Adipose tissue (tissue), 3 donors: ENCODE measurements at regions not wholly inside any gene's neighbourhood (a gene's known extent, or its start where the extent isn't known, plus 50 kb on each side); places are given as distances from the start of the nearest gene placed in this dataset.

Experiments
- H3K27ac ChIP-seq: one replicate; pipeline ENCODE4 v1.5.1; 2013; ENCODE audit warnings: low read depth, low read length
- WGBS, 3 donors: extraction: QIAGEN DNeasy Blood & Tissue Kit; methylation state at CpG; one replicate each; pipeline ENCODE4 v1.1.7; 2013; 5-methylcytosine and 5-hydroxymethylcytosine counted together
- donor health status: healthy with polysubstance abuse.
- donor health status: Bipolar disorder and iron deficiency.
- donor health status: healthy.

DNA sequence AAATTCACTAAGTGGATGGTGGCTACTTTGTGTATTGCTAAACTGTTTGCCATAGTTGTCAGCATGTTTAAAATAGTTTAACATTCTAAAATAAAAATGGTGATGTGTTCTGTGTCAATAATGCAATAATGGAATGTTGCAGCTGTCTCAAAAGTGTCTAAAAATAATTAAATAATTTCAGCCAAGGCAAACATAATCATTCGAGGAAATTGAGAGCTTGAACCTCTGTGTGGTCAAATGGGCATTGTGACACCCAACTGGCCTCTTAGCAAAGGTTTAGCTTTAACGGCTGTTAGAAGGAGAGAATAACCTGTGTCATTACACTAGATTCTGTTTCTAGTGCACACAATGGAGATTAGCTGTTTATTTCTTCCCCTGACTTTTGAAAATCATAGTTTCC, 278.5 kb downstream of the TMEM167A start:
- 40 to 66% (median 59%) methylated on average over 2 of the region's 2 CpGs for WGBS, 3 donors
- H3K27ac ChIP-seq, result no peak overlapping the region

- H3K27ac ChIP-seq, result no peak overlapping the region
- 68 to 84% (median 83%) methylated on average over 5 of the region's 5 CpGs for WGBS, 3 donors
Measured at GRCh38 chr5:82796643-82797416, 280.4 kb downstream of the TMEM167A start.

GRCh38 chr5:82794876-82795275, 282.3 kb downstream of the TMEM167A start:
- WGBS, 3 donors, result 85 to 95% (median 89%) methylated on average over 2 of the region's 2 CpGs
- no peak overlapping the region for H3K27ac ChIP-seq

- WGBS, 3 donors, result 52 to 65% (median 64%) methylated on average over 4 of the region's 4 CpGs
Measured at GRCh38 chr5:82793808-82794419, 283.3 kb downstream of the TMEM167A start.

DNA sequence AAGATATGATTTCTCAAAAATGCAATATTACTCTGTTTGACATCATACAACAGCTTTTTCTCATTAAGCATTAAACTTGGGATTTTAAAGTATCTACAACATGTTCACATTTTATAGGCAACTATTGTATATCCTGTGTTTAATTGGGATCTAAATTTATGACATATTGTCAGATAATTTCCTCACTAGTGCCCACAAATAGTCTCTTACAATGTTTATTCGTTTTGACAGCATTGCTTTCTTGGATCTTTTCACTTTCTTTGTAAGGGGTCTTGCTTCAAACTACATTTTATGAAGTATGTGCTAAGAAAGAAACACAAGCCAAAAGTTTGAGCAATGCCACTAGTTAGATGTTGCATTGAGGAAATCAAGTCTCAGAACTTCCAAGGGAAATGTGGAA, 285.1 kb downstream of the TMEM167A start:
- 58 to 68% (median 59%) methylated on average over 1 of the region's 1 CpG for WGBS, 3 donors
- no peak overlapping the region for H3K27ac ChIP-seq

More at GRCh38 chr5:82793808-82794419, 283.3 kb downstream of the TMEM167A start:
- H3K27ac ChIP-seq, result no peak overlapping the region

- WGBS, 3 donors, result 89 to 94% (median 92%) methylated on average over 3 of the region's 3 CpGs
- no peak overlapping the region for H3K27ac ChIP-seq
Measured at GRCh38 chr5:82789095-82789494, 288.1 kb downstream of the TMEM167A start.

GRCh38 chr5:82786748-82787147, 290.4 kb downstream of the TMEM167A start:
- WGBS, 3 donors, result 92 to 95% (median 95%) methylated on average over 3 of the region's 3 CpGs
- no peak overlapping the region for H3K27ac ChIP-seq

DNA sequence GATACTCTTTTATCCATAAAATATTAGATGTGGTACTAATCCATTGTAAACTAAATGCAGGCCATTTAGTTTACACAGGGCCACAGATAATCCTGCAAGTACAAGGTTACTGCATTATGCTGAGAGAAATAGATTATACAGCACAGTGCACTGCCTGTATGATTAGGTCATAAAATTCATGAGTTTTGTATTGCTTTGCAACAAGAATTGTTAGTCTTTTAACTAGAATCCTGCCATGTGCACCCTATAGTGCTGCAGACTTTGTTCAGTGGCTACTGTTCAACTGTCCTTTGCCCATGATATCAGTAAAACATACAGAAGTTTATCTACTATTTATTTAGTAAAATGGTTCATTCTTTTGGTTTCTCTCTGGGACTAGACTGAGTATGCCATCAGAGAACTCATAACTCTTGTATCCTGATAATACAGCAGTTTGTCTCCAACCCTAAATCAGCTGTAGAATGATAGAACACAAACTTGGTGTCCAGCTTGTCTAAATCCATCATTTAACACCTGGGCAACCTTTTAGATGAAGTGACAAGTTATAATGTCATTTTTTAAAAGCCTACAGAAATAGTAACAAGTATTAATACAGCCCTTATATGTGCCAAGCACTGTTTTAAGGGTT, 291.2 kb downstream of the TMEM167A start:
- no peak overlapping the region for H3K27ac ChIP-seq

DNA sequence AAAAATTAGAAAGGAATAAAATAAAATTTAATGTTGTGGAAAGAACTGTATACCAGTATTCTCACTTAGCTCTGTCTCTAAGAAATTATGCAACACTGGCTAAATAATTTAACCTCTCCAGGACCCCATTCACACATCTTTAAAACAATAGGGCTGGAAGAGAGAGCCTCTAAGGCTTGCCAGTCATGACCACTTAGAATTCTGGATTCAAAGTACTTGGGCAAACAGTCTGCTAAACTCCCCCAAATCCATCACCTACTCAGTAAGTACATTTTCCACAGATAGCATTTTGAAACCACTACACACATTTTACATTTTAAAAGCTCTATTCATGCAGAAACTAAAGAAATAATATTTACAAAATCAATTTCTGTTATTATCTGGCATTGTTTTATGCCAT, 291.7 kb downstream of the TMEM167A start:
- H3K27ac ChIP-seq, result no peak overlapping the region

- 57 to 90% (median 86%) methylated on average over 1 of the region's 1 CpG for WGBS, 3 donors
- no peak overlapping the region for H3K27ac ChIP-seq
Measured at GRCh38 chr5:82784521-82784920, 292.7 kb downstream of the TMEM167A start.

- no peak overlapping the region for H3K27ac ChIP-seq
- 37 to 68% (median 45%) methylated on average over 2 of the region's 2 CpGs for WGBS, 3 donors
Measured at GRCh38 chr5:82777106-82777505, 300.1 kb downstream of the TMEM167A start.

DNA sequence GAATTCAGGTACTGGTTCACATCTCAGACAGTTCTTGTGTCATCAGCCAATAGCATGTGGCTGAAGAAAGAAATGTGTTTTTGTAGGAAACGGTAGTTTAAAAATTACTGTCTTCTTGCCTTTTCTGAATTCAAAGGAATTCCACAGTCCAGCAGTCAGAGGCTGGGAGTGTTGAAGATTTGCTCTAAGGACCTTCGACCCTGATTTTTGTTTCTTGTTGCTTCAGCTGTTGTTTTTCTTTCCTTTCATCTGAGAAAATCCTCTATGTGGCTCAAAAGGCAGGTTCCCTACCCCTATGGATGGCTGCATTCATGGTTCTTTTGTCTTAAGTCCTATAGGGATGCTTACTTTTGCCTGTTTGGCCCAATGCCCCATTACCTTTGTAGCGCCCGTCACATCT, 304.9 kb downstream of the TMEM167A start:
- 86 to 92% (median 89%) methylated on average over 4 of the region's 4 CpGs for WGBS, 3 donors
- no peak overlapping the region for H3K27ac ChIP-seq

GRCh38 chr5:82766206-82766605, 311.0 kb downstream of the TMEM167A start:
- no peak overlapping the region for H3K27ac ChIP-seq

GRCh38 chr5:82765765-82766164, 311.4 kb downstream of the TMEM167A start:
- H3K27ac ChIP-seq, result no peak overlapping the region
- WGBS, 3 donors, result 66 to 79% (median 78%) methylated on average over 3 of the region's 3 CpGs

DNA sequence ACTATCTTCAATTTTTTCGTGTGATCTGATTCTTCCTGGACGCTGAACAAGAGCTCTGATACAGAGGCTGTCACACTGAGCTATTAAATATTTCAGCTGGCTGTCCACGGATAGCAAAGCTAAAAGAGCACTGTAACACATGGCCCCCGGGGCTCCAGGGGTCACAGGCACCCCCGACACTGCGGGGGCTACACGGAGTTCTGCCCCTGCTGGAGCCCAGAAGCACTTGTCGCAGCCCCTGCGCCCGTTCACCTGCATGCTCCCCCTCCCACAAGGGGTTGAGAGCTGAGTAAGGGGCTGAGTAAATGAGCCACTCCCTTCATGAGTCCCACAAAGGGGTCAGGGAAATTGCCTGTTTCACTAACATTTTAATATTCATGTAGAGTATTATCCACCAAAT, 316.3 kb downstream of the TMEM167A start:
- 89 to 92% (median 91%) methylated on average over 10 of the region's 10 CpGs for WGBS, 3 donors
- no peak overlapping the region for H3K27ac ChIP-seq

- no peak overlapping the region for H3K27ac ChIP-seq
- WGBS, 3 donors, result 73 to 78% (median 76%) methylated on average over 3 of the region's 3 CpGs
Measured at GRCh38 chr5:82758881-82759280, 318.3 kb downstream of the TMEM167A start.

DNA sequence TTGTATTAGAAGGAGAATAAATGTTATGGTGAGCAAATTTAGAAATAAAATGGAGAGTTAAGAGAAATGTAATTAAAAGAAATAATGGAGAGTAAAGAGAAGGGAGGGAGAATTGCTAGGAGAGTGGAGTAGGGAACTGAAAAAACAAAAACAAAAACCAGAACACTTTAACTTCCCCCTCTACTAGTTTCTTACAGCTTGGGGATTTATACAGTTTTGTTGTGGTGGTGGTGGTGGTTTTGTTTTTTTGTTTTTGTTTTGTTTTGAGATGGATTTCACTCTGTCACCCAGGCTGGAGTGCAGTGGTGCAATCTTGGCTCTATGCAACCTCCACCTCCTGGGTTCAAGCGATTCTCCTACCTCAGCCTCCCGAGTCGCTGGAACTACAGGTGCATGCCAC, 322.4 kb downstream of the TMEM167A start:
- WGBS, 3 donors, result 92 to 96% (median 93%) methylated on average over 3 of the region's 3 CpGs
- no peak overlapping the region for H3K27ac ChIP-seq

- no peak overlapping the region for H3K27ac ChIP-seq
- 61 to 82% (median 70%) methylated on average over 3 of the region's 3 CpGs for WGBS, 3 donors
Measured at GRCh38 chr5:82754036-82754746, 323.0 kb downstream of the TMEM167A start.

GRCh38 chr5:82753374-82753773, 323.8 kb downstream of the TMEM167A start:
- 91 to 95% (median 92%) methylated on average over 1 of the region's 1 CpG for WGBS, 3 donors
- no peak overlapping the region for H3K27ac ChIP-seq
